HG03159 (cell line): ENCODE measurements at regions not wholly inside any gene's neighbourhood (a gene's known extent, or its start where the extent isn't known, plus 50 kb on each side); places are given as distances from the start of the nearest gene placed in this dataset.
A peak's percentile ranks its signal among the peaks of the same experiment; 100 is the strongest.
"Not testable (repeated sequence)": the region's sequence is repeated elsewhere in the genome, so short reads cannot be mapped to it uniquely, and the experiment has no call there.

ENCODE experiments used
- ATAC-seq: cut with Tn5 transposase; IDR thresholded peaks from one replicate; pipeline ENCODE4 v1.9.1; 2021; ENCODE audit warnings: mild to moderate bottlenecking, moderate library complexity; ENCODE audit not compliant: unreplicated experiment

- no peak for ATAC-seq
These were observed 50.5 kb upstream of the CD99 start for GRCh38 chrX:2640436-2641150.

GRCh38 chrX:2638279-2638678 lies 52.8 kb upstream of the CD99 start:
- ATAC-seq = no peak

- ATAC-seq = no peak
These were observed 55.8 kb upstream of the CD99 start for GRCh38 chrX:2635342-2635741.

- ATAC-seq = no peak
These were observed 58.3 kb upstream of the CD99 start for GRCh38 chrX:2632533-2633504.

- no peak for ATAC-seq
These were observed 59.2 kb upstream of the CD99 start for GRCh38 chrX:2631743-2632532.

- not testable (repeated sequence) for ATAC-seq
These were observed 60.0 kb upstream of the CD99 start for GRCh38 chrX:2630935-2631742.

GRCh38 chrX:2630008-2630934 lies 60.8 kb upstream of the CD99 start:
- ATAC-seq = not testable (repeated sequence)

- ATAC-seq = no peak
These were observed 61.6 kb upstream of the CD99 start for GRCh38 chrX:2629316-2630007.

GRCh38 chrX:2628751-2629315 lies 62.3 kb upstream of the CD99 start:
- ATAC-seq = no peak

- peak; percentile 61 for ATAC-seq
These were observed 63.7 kb upstream of the CD99 start for GRCh38 chrX:2627272-2627867.

GRCh38 chrX:2626750-2627149 lies 64.3 kb upstream of the CD99 start:
- no peak for ATAC-seq

- no peak for ATAC-seq
These were observed 70.5 kb upstream of the CD99 start for GRCh38 chrX:2620576-2620975.

- no peak for ATAC-seq
These were observed 72.6 kb upstream of the CD99 start for GRCh38 chrX:2618516-2618915.

- no peak for ATAC-seq
These were observed 76.2 kb upstream of the CD99 start for GRCh38 chrX:2614911-2615310.

GRCh38 chrX:2610246-2611170 lies 80.6 kb upstream of the CD99 start:
- ATAC-seq = no peak

- no peak for ATAC-seq
These were observed 81.5 kb upstream of the CD99 start for GRCh38 chrX:2609431-2610238.
